Kasumi-1 (cell line): ENCODE measurements at regions not wholly inside any gene's neighbourhood (a gene's known extent, or its start where the extent isn't known, plus 50 kb on each side); places are given as distances from the start of the nearest gene placed in this dataset.

Source experiments
- DNase-seq, 2 experiments: peaks; one replicate each; lab custom pipeline; 2025; lab: John Stamatoyannopoulos, UW

- no peak for DNase-seq
Measured at GRCh38 chr4:60790608-60791007, 409.5 kb upstream of the ADGRL3 start.

GRCh38 chr4:60794372-60794771, 405.8 kb upstream of the ADGRL3 start:
- DNase-seq: no peak

GRCh38 chr4:60799214-60799613, 400.9 kb upstream of the ADGRL3 start:
- DNase-seq: no peak

- no peak for DNase-seq
Measured at GRCh38 chr4:60800701-60801100, 399.4 kb upstream of the ADGRL3 start.

- DNase-seq: peak; percentile 62
Measured at GRCh38 chr4:60805500-60806313, 394.4 kb upstream of the ADGRL3 start.

GRCh38 chr4:60808726-60809485, 391.2 kb upstream of the ADGRL3 start:
- DNase-seq: no peak

- DNase-seq: no peak
Measured at GRCh38 chr4:60809486-60809800, 390.7 kb upstream of the ADGRL3 start.

- peak; percentile 8 to 12 for DNase-seq
Measured at GRCh38 chr4:60812811-60813210, 387.3 kb upstream of the ADGRL3 start.

- DNase-seq: no peak
Measured at GRCh38 chr4:60814549-60814948, 385.6 kb upstream of the ADGRL3 start.

- no peak for DNase-seq
Measured at GRCh38 chr4:60817609-60818008, 382.5 kb upstream of the ADGRL3 start.

- no peak for DNase-seq
Measured at GRCh38 chr4:60822986-60823385, 377.1 kb upstream of the ADGRL3 start.

- no peak for DNase-seq
Measured at GRCh38 chr4:60840020-60840419, 360.1 kb upstream of the ADGRL3 start.

- DNase-seq: no peak
Measured at GRCh38 chr4:60846678-60847077, 353.4 kb upstream of the ADGRL3 start.

- DNase-seq: no peak
Measured at GRCh38 chr4:60847614-60848013, 352.5 kb upstream of the ADGRL3 start.

GRCh38 chr4:60857130-60857753, 342.9 kb upstream of the ADGRL3 start:
- no peak for DNase-seq

GRCh38 chr4:60863442-60863841, 336.7 kb upstream of the ADGRL3 start:
- DNase-seq: no peak

- no peak for DNase-seq
Measured at GRCh38 chr4:60865273-60865672, 334.9 kb upstream of the ADGRL3 start.

GRCh38 chr4:60868232-60868960, 331.7 kb upstream of the ADGRL3 start:
- DNase-seq: no peak

GRCh38 chr4:60879135-60879701, 320.9 kb upstream of the ADGRL3 start:
- DNase-seq: no peak

GRCh38 chr4:60884587-60884986, 315.5 kb upstream of the ADGRL3 start:
- DNase-seq: no peak

GRCh38 chr4:60885011-60885410, 315.1 kb upstream of the ADGRL3 start:
- DNase-seq: no peak

GRCh38 chr4:60890743-60891142, 309.4 kb upstream of the ADGRL3 start:
- DNase-seq: no peak
